Peyer's patch (tissue), 4 donors: ENCODE measurements at regions not wholly inside any gene's neighbourhood (a gene's known extent, or its start where the extent isn't known, plus 50 kb on each side); places are given as distances from the start of the nearest gene placed in this dataset.

Experiments
- CTCF ChIP-seq, 6 experiments: fragments of 450-650 bp in 4 of 6; fragments of 200-600 bp in 2 of 6; sonication (generic) in 1 of 6; IDR thresholded peaks; one replicate each; pipeline ENCODE4 v1.5.1; 2017 to 2019; ENCODE audit warnings: antibody characterized with exemption in 6 of 6, mild to moderate bottlenecking in 3 of 6, moderate library complexity in 1 of 6
- POLR2A ChIP-seq, 2 donors: fragments of 450-650 bp; IDR thresholded peaks; one replicate each; pipeline ENCODE4 v1.5.1; 2017; ENCODE audit warnings: antibody characterized with exemption in 2 of 2, mild to moderate bottlenecking in 2 of 2, moderate library complexity in 2 of 2

- TF ChIP-seq CTCF (IDR thresholded peaks at IDR 0.05), result no peak
- TF ChIP-seq POLR2A (IDR thresholded peaks at IDR 0.05), result no peak
Measured at GRCh38 chr5:168017313-168017712, 274.1 kb upstream of the WWC1 start.
